B cell (primary cell): ENCODE measurements at regions not wholly inside any gene's neighbourhood (a gene's known extent, or its start where the extent isn't known, plus 50 kb on each side); places are given as distances from the start of the nearest gene placed in this dataset.

Experiments
- CTCF ChIP-seq: fragments of 200-600 bp; IDR thresholded peaks from one replicate; pipeline ENCODE4 v1.8.0; 2022; ENCODE audit warnings: antibody characterized with exemption, mild to moderate bottlenecking
- EZH2 ChIP-seq: IDR thresholded peaks from 2 replicates; pipeline ENCODE4 v1.6.1; 2012; ENCODE audit warnings: borderline replicate concordance, low read depth, mild to moderate bottlenecking, moderate library complexity, low read length; ENCODE audit not compliant: insufficient read depth, poor library complexity, severe bottlenecking

GRCh38 chr2:4695281-4695861 is 992.0 kb downstream of the DCDC2C start:
- TF ChIP-seq CTCF (no peak), EZH2 (no peak)
